ENCODE measurements at regions not wholly inside any gene's neighbourhood (a gene's known extent, or its start where the extent isn't known, plus 50 kb on each side); places are given as distances from the start of the nearest gene placed in this dataset.

GRCh38 chr7:69122953-69123352 lies 475.3 kb upstream of the AUTS2 start:
- no peak for TF ChIP-seq CTCF (IDR thresholded peaks at IDR 0.05; ENCODE audit: unreplicated experiment)
- Mint-ChIP-seq H3K9me3 (ENCODE audit: unreplicated experiment) (peaks cover 20% of the 10 kb centered on the region), H3K4me3 (ENCODE audit: unreplicated experiment) (no peak overlapping the region), H3K27me3 (ENCODE audit: unreplicated experiment) (peaks cover 1% of the 10 kb centered on the region), H3K4me1 (ENCODE audit: unreplicated experiment) (no peaks in the 10 kb centered on the region), H3K27ac (ENCODE audit: unreplicated experiment) (no peak overlapping the region), H3K36me3 (ENCODE audit: low read depth, unreplicated experiment) (peaks cover 4% of the 10 kb centered on the region)
- DNase-seq (ENCODE audit: low spot score): no peak

- Mint-ChIP-seq H3K4me3 (ENCODE audit: unreplicated experiment) (no peak overlapping the region), H3K27me3 (ENCODE audit: unreplicated experiment) (peaks cover 1% of the 10 kb centered on the region), H3K9me3 (ENCODE audit: unreplicated experiment) (peaks cover 21% of the 10 kb centered on the region), H3K27ac (ENCODE audit: unreplicated experiment) (no peak overlapping the region), H3K4me1 (ENCODE audit: unreplicated experiment) (no peaks in the 10 kb centered on the region), H3K36me3 (ENCODE audit: low read depth, unreplicated experiment) (peaks cover 4% of the 10 kb centered on the region)
- DNase-seq (ENCODE audit: low spot score): no peak
- TF ChIP-seq CTCF (IDR thresholded peaks at IDR 0.05; ENCODE audit: unreplicated experiment): no peak
These were observed 471.3 kb upstream of the AUTS2 start for GRCh38 chr7:69126896-69127479.

DNA sequence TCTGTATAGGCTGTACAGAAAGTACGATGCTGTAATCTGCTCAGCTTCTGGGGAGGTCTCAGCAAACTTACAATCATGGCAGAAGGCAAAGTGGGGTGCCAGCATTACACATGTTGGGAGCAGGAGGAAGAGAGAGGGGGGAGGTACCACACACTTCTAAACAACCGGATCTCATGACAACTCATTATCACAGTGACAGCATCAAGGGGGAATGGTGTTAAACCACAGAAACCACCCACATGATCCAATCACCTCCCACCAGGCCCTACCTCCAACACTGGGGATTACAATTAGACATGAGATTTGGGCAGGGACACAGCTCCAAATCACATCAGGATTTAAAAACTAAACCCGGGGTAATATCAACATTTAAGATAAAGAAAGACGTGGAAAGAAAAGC lies 468.8 kb upstream of the AUTS2 start:
- Mint-ChIP-seq H3K27me3 (ENCODE audit: unreplicated experiment) (peaks cover 3% of the 10 kb centered on the region), H3K27ac (ENCODE audit: unreplicated experiment) (no peak overlapping the region), H3K9me3 (ENCODE audit: unreplicated experiment) (peaks cover 19% of the 10 kb centered on the region), H3K4me1 (ENCODE audit: unreplicated experiment) (no peaks in the 10 kb centered on the region), H3K36me3 (ENCODE audit: low read depth, unreplicated experiment) (peaks cover 4% of the 10 kb centered on the region), H3K4me3 (ENCODE audit: unreplicated experiment) (no peak overlapping the region)
- TF ChIP-seq CTCF (IDR thresholded peaks at IDR 0.05; ENCODE audit: unreplicated experiment): no peak
- DNase-seq (ENCODE audit: low spot score): no peak

DNA sequence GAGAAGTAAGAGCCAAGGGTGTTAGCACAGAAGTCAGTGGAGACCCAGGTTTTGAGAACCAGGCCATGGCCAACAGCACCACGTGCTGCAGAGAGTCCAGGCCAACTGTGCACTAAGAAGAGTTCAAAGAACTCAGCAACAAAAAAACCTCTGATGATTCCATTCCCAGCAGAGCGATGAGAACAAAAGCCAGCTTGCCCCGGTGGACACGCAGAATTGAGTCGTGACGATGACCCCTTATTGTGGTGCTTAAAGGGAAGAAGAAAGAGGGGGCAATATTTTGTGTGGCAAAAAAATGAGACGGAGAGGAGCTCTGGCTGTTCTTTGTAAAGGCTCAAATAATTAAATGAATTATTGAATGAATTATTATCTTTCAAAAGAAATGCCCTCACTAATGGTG lies 468.3 kb upstream of the AUTS2 start:
- Mint-ChIP-seq H3K4me3 (ENCODE audit: unreplicated experiment) (no peak overlapping the region), H3K9me3 (ENCODE audit: unreplicated experiment) (peaks cover 18% of the 10 kb centered on the region), H3K4me1 (ENCODE audit: unreplicated experiment) (no peaks in the 10 kb centered on the region), H3K27ac (ENCODE audit: unreplicated experiment) (no peak overlapping the region), H3K27me3 (ENCODE audit: unreplicated experiment) (peaks cover 3% of the 10 kb centered on the region), H3K36me3 (ENCODE audit: low read depth, unreplicated experiment) (peaks cover 4% of the 10 kb centered on the region)
- DNase-seq (ENCODE audit: low spot score): no peak
- no peak for TF ChIP-seq CTCF (IDR thresholded peaks at IDR 0.05; ENCODE audit: unreplicated experiment)

DNA sequence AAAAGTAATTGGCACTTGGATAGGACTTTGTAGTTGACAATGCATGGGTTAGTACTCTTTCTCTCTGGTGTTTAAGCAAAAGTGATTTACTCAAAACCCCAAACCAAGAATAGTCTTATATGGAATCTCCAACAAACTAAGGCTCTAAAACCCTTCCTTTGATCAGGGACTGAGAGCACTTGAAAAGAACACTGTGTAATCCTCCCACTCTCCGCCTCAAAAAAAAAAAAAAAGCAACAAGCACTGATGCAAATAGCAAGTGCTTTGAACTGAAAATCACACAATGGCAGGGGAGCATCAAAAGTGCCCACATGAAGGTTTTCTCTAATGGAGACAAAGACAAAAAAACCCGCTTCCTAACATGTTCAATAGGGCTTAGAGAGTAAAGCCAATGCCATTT lies 467.9 kb upstream of the AUTS2 start:
- DNase-seq (ENCODE audit: low spot score): no peak
- peaks cover 4% of the 10 kb centered on the region for H3K36me3 Mint-ChIP-seq (ENCODE audit: low read depth, unreplicated experiment)
- peaks cover 20% of the 10 kb centered on the region for H3K9me3 Mint-ChIP-seq (ENCODE audit: unreplicated experiment)
- H3K27ac Mint-ChIP-seq (ENCODE audit: unreplicated experiment): no peak overlapping the region
- no peak for TF ChIP-seq CTCF (IDR thresholded peaks at IDR 0.05; ENCODE audit: unreplicated experiment)
- H3K4me3 Mint-ChIP-seq (ENCODE audit: unreplicated experiment): no peak overlapping the region
- H3K27me3 Mint-ChIP-seq (ENCODE audit: unreplicated experiment): peaks cover 3% of the 10 kb centered on the region
- H3K4me1 Mint-ChIP-seq (ENCODE audit: unreplicated experiment): no peaks in the 10 kb centered on the region
